HG02840 (cell line): ENCODE measurements at regions not wholly inside any gene's neighbourhood (a gene's known extent, or its start where the extent isn't known, plus 50 kb on each side); places are given as distances from the start of the nearest gene placed in this dataset.
"Not testable (repeated sequence)": the region's sequence is repeated elsewhere in the genome, so short reads cannot be mapped to it uniquely, and the experiment has no call there.

Experiments
- ATAC-seq: cut with Tn5 transposase; IDR thresholded peaks from one replicate; pipeline ENCODE4 v1.9.1; 2021; ENCODE audit warnings: mild to moderate bottlenecking, moderate library complexity, moderate number of reproducible peaks; ENCODE audit not compliant: unreplicated experiment, low FRiP score

DNA sequence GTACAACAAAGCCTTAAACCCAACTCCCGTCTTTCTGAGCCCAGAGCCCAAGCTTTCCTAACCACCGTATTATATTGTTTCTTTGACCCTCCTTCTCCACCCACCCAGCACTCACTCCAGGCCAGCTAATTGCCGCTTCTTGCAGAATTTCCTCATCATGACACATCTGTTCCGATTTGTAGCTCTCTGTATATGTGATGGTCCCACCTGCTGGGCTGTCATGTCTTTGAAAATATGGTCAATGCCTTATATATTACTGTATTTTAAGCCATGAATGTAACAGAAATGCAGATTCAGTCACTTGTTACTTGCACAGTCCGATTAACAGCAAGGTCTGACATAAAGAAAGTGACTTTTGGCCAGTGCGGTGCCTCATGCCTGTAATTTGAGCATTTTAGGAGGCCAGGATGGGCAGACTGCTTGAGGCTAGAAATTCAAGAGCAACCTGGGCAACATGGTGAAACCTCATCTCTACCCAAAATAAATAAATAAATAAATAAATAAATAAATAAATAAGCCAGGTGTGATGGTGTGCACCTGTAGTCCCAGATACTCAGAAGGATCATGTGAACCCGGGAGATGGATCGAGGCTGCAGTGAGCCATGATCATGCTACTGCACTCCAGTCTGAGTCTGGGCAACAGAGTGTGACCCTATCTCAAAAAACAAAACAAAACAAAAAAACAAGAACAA, 359.8 kb downstream of the ATP23 start:
- no peak for ATAC-seq

DNA sequence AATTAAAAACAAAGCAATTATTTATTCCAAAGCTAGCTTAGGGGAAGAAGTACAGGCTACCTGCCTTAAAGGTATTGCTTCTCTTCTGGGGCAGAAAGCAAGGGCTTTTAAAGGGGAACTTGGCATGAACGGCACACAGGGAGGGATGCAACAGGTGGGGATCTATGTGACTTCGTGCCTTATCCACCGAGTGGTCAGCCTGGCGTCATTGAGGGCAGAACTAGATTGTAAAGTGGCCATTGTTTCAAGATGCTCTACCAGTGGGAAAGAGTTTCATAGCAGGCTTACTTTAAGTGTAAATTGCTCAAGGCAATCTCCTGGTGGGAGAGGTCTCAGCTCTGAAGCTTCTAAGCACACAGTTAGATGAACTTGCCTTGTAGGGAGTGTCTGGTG, 360.4 kb downstream of the ATP23 start:
- ATAC-seq: no peak

DNA sequence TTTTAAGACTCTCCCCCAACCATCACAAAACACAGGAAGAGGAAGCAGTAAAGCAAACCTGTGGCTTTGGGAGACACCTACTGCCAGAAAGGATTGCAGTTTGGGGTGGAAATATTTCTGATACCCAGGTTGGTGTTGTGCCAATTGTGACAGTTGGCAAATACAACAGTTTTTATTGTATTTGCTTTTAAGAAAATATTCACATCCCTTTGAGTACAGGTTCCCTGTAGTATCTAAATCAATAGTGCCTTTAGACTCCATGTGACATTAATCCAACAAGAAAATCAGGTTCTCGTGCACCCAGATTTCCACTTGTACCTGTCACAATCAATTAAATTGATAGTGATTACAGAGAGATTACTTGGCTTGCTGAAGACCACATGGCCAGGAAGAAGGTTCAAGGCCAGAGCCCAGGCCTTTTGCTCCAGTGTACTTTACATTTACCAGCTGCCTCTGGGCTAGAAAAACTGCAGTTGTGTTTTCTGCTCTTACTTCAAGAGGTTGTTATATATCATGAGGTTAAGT, 361.2 kb downstream of the ATP23 start:
- no peak for ATAC-seq

DNA sequence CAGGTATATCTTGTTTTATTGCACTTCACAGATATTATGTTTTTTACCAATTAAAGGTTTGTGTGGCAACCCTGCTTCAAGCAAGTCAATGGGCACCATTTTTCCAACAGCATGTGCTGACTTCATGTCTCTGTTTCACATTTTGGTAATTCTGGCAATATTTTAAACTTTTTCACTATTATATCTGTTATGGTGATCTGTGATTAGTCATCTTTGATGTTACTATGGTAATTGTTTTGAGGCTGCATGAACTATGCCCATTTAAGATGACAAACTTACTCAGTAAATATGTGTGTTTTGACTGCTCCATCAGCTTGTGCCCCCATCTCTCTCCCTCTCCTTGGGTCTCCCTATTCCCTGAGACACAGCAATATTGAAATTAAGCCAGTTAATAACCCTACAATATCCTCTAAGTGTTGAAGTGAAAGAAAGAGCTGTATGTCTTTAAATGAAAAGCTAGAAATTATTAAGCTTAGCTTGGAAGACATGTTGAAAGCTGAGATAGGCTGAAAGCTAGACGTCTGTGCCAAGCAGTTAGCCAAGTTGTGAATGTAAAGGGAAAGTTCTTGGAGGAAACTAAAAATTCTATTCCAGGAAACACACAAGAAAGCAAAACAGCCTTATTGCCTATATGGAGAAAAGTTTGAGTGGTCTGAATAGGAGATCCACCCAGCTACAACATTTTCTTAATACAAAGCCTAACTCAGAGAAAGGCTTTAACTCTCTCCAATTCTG, 365.1 kb downstream of the ATP23 start:
- ATAC-seq: no peak

DNA sequence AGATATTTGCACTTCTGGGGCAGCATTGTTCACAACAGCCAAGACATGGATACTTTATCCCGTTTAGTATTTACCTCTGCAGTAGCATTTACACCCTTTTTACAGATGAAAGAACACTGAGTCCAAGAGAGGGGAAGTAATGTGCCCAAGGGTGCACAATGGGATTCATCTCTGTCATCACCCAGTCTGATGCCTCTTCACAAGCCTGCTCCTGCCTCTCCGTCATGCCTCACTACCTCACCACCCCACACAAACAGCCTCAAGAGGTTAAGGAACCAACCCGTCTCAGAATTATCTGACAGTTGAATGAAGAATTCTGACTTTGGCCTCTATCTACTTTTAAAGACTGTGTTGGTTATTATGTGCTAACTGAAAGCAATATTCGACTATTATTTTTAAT, 368.4 kb downstream of the ATP23 start:
- ATAC-seq: no peak

DNA sequence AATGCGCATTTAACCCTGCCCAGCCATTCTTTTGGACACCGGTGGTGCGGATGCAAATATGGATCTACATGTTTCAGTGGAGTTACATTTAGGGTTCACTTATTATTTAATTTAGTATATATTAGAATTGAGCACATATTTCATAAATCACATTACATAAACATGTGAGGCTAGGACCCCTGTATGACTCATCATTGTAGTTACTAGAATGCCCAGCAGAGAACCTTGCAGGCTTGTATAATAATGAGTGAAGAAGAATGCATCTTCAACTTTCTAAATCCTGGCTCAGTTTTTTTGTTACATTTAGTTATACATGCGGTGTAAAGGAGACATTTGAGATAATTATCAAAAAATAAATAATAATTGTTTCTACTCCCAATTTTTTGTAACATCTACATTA, 369.0 kb downstream of the ATP23 start:
- ATAC-seq: no peak

DNA sequence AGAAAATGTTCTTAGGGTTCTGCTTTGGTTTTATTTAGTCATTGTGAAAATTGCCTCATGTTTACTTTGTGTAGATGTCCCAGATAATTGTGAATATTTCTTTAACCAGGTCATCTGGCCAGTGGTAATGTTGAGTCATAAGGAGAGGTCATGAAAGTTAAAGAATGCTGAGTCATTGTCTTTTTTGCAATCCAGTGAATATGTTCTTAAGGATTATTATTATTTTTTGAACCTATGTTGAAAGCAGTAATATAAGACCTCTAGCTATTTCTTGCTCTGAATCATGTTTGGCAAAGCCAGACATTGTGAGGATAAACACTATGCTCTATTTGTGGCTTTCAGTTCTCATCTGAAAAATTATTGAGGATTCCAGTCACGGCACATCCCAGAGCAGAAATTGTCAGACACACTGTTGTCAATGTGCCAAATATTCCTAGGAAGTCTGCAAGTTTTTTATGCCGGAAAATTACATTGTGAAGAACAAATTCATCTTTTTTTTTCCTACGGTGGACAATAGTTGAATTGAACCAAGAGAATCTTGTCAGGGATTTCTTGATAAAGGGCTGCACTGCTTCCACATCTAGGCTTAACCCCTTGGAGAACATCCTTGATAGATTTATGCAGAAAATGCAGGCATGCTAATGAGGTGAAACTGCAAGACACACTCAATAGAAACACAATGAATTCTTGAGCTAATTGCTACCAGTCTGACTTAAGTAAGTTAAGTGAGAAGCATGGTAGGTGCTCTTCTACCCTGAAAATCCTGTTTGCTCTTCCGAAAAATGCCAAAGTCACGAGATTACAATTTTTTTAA, 369.6 kb downstream of the ATP23 start:
- ATAC-seq: no peak

DNA sequence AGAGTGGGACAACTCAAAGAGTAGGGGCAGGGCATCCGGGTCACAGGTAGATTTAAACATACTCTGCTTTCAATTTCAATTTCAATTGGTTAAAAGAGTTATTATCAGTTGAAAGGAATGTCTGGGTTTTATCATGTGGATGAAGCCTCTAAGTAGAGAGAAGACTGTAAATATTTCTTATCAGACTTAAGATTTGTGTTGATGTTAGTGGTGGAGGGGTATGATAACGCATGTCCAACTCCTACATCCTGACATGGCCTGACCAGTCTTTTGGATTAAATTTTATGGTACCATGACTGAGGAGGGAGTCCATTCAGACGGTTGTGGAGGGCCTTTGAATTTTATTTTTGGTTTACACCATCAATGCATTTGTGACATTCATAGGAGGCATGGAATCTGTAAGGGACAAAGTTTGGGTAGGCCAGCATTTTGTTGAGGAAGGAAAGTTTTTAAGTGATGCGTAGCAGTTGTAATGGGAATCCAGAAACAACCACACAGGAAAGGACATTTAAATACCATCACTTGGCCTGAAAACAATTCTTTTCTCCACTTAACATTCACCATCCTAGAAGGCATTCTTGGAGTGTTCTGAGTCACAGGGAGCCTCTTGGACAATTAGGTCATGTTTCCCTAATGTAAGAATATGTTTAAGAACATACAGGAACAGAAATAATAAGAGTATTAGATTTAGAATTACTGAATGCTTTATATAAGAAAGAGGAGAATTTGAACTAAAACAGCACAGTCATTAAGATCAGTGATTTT, 371.9 kb downstream of the ATP23 start:
- no peak for ATAC-seq

DNA sequence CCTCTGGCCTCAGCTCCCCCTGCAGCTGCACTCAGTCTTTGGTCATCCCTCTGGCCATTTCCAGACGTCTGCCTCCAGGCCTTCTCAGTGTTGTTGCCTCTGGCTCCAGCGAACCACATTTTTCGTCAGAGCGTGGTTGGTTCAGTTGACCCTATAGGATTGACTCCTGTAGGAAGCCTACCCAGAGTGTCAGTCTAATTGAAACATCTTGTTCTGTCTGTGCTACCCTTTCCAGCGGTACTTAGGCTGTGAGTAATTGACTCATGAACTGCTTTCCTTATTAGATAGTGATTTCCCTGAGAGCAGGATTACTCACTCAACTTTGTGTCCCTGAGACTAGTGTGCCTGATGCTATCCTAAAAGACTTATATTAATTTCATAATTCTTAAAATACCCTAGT, 373.2 kb downstream of the ATP23 start:
- no peak for ATAC-seq

DNA sequence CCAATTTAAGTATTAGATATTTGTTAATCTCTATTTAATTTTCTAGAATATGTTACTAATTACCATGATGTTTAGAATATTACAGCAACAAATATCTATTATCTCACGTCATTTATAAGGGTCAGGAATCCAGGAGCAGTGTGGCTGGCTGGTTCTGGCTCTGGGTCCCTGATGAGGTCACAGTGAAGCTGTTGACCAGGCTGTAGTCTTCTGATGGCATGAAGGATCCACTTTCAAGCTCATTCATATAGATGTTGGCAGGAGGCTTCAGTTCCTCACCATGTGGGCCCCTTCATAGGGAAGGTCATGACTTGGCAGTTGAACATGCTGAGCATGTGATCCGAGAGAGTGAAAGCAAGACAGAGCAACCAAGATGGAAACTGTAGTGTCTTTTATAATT, 375.6 kb downstream of the ATP23 start:
- no peak for ATAC-seq

DNA sequence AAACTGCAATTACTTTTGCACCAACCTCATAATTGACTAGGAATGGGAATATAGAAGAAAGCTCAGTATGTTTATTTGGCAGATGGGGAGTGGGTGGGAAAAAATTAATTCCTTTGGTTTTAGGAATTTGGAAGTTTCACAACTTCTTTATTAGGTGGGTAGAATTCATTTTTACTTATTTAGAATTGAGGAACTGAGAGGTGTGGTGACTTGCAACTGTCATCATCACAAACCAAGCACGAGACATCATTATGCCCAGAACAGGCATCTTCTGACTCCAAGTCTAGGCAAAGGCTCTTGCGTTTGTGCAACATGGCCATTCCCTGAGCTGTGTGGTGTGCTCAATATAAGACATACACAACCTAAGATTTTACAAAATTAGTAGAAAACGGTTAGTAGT, 380.0 kb downstream of the ATP23 start:
- ATAC-seq: no peak

DNA sequence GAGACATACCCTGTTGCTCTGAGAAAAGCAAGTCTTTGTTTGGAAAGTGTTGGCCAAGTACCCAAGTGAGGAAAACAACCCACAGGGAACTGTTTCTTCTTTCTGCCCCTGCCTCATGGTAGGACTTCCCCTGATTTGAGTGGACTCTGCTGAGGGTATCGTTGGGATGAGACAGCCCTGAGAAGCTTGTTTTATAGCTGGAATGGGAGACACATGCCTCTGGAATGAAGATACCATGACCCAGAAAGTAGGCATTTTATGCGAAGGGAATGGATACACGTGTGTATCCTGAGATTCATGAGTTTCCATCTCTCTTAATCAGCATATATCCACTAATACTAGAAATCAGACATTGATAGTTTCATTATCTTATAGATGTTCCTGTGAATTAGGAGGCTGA, 382.3 kb downstream of the ATP23 start:
- ATAC-seq: no peak

DNA sequence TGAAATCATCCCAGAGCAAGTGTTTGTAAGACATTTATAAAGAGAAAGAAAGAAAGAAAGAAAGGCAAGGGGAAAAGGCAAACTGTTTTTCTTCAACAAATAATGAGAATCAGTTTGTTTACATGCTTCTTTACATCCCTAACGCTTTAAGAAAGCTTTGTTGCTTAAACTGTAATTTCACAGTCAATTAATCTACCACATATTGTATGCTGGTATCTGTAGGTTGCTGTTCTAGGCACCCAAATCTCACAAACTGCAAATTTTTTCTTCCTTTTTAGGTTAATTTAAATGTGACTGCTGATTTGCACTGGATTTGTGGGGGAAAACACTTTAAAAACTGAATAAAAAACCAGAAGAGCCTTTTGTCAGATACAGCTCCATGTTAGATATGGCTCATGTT, 384.2 kb downstream of the ATP23 start:
- ATAC-seq: no peak

DNA sequence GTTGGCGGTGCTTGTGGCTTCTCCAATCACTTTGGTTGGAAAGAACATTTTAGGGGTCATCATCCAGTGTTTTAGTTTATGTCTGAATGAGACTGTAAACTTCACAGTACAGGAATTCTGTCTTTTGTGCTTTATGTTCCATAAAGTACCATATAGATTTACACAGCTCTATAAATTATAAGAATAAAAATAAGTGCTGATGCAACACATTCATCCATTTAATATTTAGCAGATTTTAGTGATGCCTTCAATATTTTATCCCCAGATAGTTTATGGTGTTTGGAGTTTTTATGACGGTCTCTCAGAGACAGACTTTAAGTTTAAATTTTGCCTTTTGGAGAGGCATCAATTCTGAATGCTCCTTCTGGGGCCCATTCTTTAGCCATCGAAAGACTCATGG, 385.2 kb downstream of the ATP23 start:
- ATAC-seq: no peak

DNA sequence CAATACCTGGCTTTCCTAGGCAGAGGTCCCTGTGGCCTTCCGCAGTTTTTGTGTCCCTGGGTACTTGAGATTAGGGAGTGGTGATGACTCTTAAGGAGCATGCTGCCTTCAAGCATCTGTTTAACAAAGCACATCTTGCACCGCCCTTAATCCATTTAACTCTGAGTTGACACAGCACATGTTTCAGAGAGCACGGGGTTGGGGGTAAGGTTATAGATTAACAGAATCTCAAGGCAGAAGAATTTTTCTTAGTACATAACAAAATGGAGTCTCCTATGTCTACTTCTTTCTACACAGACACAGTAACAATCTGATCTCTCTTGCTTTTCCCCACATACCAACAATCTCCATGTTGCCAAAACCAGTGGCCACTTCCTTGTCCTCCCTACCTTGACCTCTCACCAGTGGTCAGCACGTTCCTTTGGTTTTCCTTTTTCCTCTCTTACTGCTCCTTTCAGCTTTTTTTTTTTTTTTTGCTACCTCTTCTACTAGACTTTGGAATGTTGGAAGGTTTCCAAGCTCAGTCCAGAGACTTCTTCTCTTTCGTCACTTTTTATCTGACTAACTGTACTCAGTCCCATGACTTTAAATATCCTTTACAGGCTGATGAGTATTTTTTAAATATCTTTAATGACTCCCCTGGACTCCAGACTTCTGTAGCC, 395.3 kb downstream of the ATP23 start:
- not testable (repeated sequence) for ATAC-seq

DNA sequence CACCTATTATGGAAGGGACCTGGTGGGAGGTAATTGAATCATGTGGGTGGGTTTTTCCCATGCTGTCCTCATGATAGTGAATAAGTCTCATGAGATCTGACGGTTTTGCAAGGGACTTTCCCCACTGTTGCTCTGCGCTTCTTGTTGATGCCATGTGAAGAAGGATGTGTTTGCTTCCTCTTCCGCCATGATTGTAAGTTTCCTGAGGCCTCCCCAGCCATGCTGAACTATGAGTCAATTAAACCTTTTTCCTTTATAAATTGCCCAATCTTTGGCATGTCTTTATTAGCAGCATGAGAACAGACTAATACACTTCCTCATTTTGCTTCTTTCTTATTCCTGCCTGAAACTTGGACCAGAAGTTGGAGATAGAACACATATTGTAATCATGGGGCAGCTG, 396.2 kb downstream of the ATP23 start:
- ATAC-seq: not testable (repeated sequence)

DNA sequence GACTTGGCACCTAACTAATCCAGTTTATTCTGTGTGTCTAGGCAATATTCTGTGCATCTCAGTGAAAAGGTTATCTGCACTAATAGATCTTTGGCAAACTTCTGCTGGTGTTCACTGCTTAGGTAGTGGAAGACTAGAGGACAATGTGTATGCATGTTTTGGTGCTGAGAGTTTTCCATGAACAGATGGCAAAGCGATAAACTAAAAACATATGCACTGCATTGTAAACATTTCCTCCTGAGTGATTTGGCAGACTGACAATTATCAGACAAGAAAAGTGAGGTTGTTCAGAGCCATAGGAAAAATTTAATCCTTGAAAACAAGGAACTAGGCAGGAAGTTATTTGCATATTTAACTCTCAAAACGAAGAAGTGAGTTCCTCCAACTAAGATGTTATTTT, 400.4 kb downstream of the ATP23 start:
- ATAC-seq: no peak

DNA sequence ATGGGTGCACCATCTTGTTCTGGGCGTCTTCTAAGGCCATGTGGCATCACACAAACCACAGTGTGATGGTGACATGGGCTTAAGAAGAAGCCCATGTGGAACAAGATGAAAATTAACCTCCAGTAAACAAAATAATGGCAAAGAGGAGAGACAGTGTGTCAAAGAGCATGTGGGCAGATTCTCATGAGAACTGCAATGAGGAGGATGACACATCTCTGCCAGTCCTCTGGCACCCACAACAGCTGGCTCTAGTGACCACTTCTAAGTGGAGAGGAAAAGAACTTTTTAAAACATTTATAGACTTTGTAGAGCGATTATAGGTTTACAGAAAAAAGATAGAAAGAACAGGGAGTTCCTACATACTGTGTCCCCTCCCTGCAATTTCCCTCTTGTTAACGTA, 401.4 kb downstream of the ATP23 start:
- no peak for ATAC-seq

DNA sequence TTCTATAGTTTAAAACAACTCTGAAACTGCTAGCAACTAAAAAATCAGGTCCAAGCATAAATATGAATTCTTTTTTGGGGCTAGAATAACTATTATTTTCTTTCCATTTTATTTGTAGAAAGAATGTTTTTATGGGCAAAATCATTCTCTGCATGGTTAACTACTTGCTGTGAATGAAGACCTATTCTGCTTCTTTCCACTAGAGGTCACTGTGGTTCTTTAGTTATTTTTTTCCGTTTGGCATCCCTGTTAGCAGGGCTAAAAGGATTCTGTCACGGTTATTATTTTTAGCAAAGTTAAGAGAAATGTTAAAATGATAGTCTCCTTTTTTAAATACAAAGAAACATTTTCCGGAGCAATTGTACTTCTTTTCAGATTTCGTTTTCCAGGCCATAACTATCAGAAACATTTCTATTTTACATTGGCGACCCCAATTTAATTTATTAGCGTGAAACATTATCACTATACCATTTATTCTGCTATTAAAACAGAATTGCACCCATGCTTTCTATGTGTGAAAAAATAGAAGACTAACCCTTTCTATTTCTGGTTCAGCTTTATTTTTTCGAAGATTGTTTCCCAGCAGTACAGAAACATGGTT, 404.8 kb downstream of the ATP23 start:
- ATAC-seq: no peak

DNA sequence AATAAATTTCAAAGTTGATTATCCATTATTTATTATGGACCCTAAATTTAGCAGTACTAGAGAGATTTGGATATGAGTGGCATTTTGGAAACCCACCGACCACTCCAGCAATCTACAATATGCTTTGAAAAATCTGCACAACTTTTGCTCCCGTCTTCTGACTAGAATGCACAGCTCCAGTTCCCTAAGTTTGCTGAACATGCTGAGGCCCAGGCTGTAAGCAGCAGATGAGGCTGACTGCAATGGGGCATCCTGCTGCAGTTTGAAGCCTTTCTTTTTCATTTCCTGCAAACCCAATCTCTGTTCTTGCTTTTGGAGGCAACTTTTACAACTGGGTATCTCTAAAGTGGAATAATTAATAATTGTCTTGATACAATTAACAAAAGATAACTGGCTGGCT, 405.8 kb downstream of the ATP23 start:
- ATAC-seq: no peak
